ENCODE measurements at regions not wholly inside any gene's neighbourhood (a gene's known extent, or its start where the extent isn't known, plus 50 kb on each side); places are given as distances from the start of the nearest gene placed in this dataset.

DNA sequence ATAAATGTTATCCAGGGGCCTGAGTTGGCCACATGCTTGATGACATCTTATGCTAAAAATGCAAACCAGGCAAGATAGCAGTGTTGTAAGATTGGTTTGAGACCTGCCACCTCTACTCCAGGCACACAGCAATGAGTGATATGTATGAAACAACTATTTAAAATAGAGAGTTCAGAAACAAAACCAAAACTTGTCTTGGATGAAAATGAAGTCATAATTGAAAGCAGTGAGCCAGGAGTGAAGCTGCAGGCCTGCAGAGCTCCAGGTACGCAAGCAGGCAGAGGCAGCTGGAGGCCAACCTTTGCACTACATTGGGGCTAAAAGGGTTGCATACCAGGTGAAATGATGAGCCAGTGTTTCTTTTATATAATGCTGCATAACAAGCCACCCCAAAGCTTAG, 89.2 kb upstream of the SPATS2L start:
- TF ChIP-seq, protein P1, sequence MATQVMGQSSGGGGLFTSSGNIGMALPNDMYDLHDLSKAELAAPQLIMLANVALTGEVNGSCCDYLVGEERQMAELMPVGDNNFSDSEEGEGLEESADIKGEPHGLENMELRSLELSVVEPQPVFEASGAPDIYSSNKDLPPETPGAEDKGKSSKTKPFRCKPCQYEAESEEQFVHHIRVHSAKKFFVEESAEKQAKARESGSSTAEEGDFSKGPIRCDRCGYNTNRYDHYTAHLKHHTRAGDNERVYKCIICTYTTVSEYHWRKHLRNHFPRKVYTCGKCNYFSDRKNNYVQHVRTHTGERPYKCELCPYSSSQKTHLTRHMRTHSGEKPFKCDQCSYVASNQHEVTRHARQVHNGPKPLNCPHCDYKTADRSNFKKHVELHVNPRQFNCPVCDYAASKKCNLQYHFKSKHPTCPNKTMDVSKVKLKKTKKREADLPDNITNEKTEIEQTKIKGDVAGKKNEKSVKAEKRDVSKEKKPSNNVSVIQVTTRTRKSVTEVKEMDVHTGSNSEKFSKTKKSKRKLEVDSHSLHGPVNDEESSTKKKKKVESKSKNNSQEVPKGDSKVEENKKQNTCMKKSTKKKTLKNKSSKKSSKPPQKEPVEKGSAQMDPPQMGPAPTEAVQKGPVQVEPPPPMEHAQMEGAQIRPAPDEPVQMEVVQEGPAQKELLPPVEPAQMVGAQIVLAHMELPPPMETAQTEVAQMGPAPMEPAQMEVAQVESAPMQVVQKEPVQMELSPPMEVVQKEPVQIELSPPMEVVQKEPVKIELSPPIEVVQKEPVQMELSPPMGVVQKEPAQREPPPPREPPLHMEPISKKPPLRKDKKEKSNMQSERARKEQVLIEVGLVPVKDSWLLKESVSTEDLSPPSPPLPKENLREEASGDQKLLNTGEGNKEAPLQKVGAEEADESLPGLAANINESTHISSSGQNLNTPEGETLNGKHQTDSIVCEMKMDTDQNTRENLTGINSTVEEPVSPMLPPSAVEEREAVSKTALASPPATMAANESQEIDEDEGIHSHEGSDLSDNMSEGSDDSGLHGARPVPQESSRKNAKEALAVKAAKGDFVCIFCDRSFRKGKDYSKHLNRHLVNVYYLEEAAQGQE (IDR thresholded peaks at IDR 0.05; ENCODE audit: insufficient replicate concordance, low read depth): no peak
- TF ChIP-seq GABPA (IDR thresholded peaks at IDR 0.05; ENCODE audit: low read depth) (no peak), POLR2AphosphoS5 (IDR thresholded peaks at IDR 0.05; ENCODE audit: low read depth) (no peak), SPI1 (IDR thresholded peaks at IDR 0.05; ENCODE audit: borderline replicate concordance, low read depth) (no peak)
- TF ChIP-seq, protein P2, sequence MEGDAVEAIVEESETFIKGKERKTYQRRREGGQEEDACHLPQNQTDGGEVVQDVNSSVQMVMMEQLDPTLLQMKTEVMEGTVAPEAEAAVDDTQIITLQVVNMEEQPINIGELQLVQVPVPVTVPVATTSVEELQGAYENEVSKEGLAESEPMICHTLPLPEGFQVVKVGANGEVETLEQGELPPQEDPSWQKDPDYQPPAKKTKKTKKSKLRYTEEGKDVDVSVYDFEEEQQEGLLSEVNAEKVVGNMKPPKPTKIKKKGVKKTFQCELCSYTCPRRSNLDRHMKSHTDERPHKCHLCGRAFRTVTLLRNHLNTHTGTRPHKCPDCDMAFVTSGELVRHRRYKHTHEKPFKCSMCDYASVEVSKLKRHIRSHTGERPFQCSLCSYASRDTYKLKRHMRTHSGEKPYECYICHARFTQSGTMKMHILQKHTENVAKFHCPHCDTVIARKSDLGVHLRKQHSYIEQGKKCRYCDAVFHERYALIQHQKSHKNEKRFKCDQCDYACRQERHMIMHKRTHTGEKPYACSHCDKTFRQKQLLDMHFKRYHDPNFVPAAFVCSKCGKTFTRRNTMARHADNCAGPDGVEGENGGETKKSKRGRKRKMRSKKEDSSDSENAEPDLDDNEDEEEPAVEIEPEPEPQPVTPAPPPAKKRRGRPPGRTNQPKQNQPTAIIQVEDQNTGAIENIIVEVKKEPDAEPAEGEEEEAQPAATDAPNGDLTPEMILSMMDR (IDR thresholded peaks at IDR 0.05; ENCODE audit: insufficient read depth, low read length): no peak
- no peak for DNase-seq (ENCODE audit: low read depth in 1 of 2, low spot score in 1 of 2)

GRCh38 chr2:200218645-200219044, 87.8 kb upstream of the SPATS2L start:
- Histone ChIP-seq H3K4me3 (replicated peaks; ENCODE audit: insufficient read depth, low read length) (no peak overlapping the region), H3K27ac (replicated peaks) (no peak overlapping the region), H3K27me3 (ENCODE audit: insufficient read depth, poor library complexity, severe bottlenecking) (no peaks in the 10 kb centered on the region)
- no peak for DNase-seq (ENCODE audit: low read depth in 1 of 2, low spot score in 1 of 2)
- TF ChIP-seq POLR2AphosphoS5 (IDR thresholded peaks at IDR 0.05; ENCODE audit: low read depth) (no peak), SPI1 (IDR thresholded peaks at IDR 0.05; ENCODE audit: borderline replicate concordance, low read depth) (no peak), GABPA (IDR thresholded peaks at IDR 0.05; ENCODE audit: low read depth) (no peak)
- TF ChIP-seq, protein P1 (IDR thresholded peaks at IDR 0.05; ENCODE audit: insufficient replicate concordance, low read depth): no peak
- TF ChIP-seq, protein P2 (IDR thresholded peaks at IDR 0.05; ENCODE audit: insufficient read depth, low read length): no peak

More for the DNA sequence above, 89.2 kb upstream of the SPATS2L start:
- no peak overlapping the region for H3K27ac ChIP-seq (replicated peaks)
- H3K27me3 ChIP-seq (ENCODE audit: insufficient read depth, poor library complexity, severe bottlenecking): no peaks in the 10 kb centered on the region
- H3K4me3 ChIP-seq (replicated peaks; ENCODE audit: insufficient read depth, low read length): no peak overlapping the region

DNA sequence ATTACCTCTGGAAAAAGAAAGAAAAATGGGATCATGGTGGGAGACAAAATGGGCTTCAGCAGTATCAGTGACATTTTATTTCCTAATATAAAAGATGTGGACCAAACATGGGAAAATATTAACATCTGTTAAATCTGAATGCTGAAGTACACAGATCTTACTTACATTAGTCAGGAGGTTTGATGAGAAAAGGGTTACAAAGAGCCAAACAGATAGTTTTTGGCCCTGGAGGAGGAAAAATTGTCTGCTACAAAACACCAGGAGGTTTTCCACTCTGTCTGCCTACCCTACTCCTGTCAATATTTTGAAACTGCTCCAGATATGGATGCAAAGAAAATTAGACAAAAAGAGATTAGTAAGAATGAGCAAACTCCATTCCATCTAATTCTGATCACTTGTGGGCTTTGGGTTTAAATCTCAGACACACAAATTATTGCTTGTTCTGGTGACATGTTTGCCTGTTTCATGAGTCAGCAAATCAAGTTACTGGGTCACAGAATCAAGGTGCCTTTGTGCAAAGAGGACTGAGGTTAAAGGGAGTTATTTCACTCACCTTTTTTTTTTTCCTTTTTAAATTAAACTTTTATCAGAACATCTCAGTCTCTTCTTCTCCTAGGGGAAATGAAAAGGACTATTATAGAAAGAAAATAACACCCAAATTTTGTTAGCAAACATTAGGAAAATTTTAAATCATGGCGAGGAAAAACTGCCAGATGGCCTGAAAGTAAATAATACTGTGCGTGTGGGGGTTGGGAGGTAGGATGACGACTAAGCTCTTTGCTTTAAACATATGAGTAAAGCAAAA, 87.0 kb upstream of the SPATS2L start:
- Histone ChIP-seq H3K4me3 (replicated peaks; ENCODE audit: insufficient read depth, low read length) (no peak overlapping the region), H3K27ac (replicated peaks) (no peak overlapping the region), H3K27me3 (ENCODE audit: insufficient read depth, poor library complexity, severe bottlenecking) (no peaks in the 10 kb centered on the region)
- DNase-seq (ENCODE audit: low read depth in 1 of 2, low spot score in 1 of 2): no peak
- TF ChIP-seq SPI1 (IDR thresholded peaks at IDR 0.05; ENCODE audit: borderline replicate concordance, low read depth) (no peak), GABPA (IDR thresholded peaks at IDR 0.05; ENCODE audit: low read depth) (no peak), POLR2AphosphoS5 (IDR thresholded peaks at IDR 0.05; ENCODE audit: low read depth) (no peak)
- TF ChIP-seq, protein P2 (IDR thresholded peaks at IDR 0.05; ENCODE audit: insufficient read depth, low read length): no peak
- TF ChIP-seq, protein P1 (IDR thresholded peaks at IDR 0.05; ENCODE audit: insufficient replicate concordance, low read depth): no peak

All from HL-60 (cell line).